GM12891 (cell line): ENCODE measurements at regions not wholly inside any gene's neighbourhood (a gene's known extent, or its start where the extent isn't known, plus 50 kb on each side); places are given as distances from the start of the nearest gene placed in this dataset.

Experiments used
- POLR2A ChIP-seq: IDR thresholded peaks from 2 replicates; pipeline ENCODE4 v1.6.1; 2011; ENCODE audit warnings: low read depth, low read length, control low read depth
- POLR2AphosphoS5 ChIP-seq: IDR thresholded peaks from 2 replicates; pipeline ENCODE4 v1.6.1; 2011; ENCODE audit warnings: low read depth, low read length, control low read depth
- TAF1 ChIP-seq: IDR thresholded peaks from 2 replicates; pipeline ENCODE4 v1.6.1; 2011; ENCODE audit warnings: low read depth, low read length, control low read depth

DNA sequence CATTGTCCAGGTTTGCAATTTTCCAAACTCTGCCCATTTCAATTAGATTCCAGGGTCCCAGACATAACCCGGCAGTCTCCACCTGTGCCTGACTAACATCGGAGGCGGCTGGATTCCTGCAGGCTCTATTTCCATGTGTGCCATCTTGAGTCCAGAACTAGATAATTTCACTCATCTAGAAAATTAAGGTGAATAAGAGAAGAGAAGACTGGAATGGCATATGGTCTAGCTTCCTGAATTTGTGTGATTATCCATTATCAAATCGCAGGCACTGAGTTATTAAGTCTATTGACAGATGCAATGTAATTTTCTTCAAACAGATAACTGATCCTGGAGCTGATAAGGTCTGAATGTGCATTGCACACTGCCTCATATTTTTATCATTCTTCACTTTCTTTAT, 305.2 kb downstream of the ETAA1 start:
- TF ChIP-seq POLR2A = no peak
- no peak for TF ChIP-seq POLR2AphosphoS5
- TF ChIP-seq TAF1 = no peak
